NOMO-1 (cell line): ENCODE measurements at regions not wholly inside any gene's neighbourhood (a gene's known extent, or its start where the extent isn't known, plus 50 kb on each side); places are given as distances from the start of the nearest gene placed in this dataset.
"Not testable (repeated sequence)": the region's sequence is repeated elsewhere in the genome, so short reads cannot be mapped to it uniquely, and the experiment has no call there.

Experiments
- DNase-seq, 2 experiments: peaks; one replicate each; lab custom pipeline; 2025; ENCODE audit not compliant: unreplicated experiment in 2 of 2; lab: John Stamatoyannopoulos, UW

DNA sequence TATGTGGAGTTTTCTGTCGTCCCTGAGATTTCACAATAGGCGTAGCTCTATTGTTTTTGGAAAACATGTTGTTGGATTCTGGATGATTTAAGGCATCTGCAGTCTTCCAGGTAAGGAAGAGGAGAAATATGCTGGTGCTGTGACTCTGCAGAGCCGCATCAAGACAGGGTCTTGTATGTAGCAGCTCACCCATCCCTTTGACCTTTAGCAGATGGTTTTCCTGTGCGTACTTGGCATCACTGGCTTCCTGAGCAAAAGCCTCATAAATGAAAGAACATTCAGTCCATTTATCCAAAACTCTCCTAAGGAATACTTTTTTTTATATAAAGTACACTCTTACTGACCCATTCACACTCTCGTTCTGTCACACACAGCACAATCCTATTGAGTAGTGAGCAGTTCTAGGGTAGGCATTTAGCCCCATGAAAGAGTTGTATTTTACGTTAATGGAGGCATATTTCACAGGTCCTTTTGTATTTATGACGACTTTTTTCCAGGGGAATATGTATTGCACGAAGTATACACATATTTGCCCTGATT is 443.9 kb downstream of the STK39 start:
- DNase-seq = no peak

- DNase-seq = no peak
Observed at GRCh38 chr2:167794554-167795255, 452.7 kb downstream of the STK39 start.

DNA sequence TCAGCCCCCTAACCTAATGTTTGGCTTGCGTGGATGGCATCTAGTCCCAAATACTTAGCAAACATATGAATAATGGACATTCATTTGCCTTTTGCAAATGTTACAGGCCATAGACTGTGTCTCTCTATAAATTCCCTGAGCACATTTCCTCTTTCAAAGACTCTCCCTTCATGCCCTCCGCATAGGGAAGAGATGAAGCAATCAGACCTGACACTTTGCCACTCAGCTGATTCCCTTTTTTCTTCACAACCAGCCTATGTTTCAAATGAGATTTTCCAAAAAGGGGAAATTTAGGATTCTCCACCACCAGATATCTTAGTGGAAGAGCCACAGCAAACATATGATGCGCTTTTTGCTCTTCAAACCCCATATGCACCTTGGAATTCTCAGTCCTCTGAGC is 453.7 kb downstream of the STK39 start:
- no peak for DNase-seq

DNA sequence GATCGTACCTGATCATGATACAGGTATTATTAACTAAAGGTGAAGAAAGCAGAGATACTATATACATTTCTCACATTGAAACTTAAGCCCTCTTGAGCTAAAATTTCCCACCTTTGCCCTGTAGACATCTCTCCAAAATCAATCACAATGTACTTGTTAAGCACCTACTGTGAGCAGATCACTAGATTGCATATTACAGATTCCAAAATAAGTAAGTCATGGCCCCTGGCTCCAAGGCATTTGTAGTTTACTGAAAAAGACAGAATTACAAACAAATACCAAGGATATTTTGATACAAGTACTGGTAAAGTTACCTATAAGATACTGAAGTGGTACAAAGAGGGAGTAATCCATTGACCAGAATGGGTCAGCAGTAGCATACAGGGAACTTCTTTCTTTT is 455.3 kb downstream of the STK39 start:
- no peak for DNase-seq

- DNase-seq = no peak
Observed at GRCh38 chr2:167790781-167791450, 456.5 kb downstream of the STK39 start.

DNA sequence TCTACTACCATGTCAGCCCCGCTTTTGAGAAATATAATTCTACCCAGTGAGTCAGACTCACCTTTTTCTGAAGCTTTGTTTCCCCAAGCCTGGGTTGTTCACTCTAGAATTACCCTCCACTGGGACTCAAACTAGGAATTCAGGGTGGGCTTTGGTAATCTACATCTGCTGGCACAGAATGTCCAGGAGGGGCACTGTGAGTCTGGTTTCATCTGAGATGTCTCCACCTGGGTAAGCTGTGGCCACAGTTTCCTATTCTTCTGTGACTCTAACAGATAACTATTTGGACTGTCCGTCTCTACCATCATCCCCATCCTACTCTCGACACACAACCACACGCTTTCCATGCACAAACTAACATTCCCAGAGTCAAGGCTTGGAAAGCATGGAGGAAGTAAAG is 457.2 kb downstream of the STK39 start:
- no peak for DNase-seq

DNA sequence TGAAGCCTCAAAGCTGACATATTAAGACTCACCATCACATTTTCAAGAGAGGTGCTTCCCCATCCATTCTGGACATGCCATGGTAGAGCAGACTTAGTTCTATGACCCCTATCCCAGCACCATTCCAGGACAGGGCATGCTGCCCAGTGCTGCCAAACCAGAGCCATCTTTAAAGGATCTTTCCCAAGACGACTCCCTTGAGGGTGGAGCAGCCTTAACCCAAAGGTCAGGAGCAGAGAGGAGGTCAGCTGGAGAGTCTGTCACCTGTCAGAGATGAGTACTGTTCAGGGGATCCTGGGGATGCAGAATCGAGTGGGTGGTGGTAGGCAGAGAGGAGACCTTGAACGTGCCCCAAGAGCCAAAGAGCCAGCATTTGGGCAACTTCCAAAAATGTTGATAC is 459.8 kb downstream of the STK39 start:
- DNase-seq = no peak

- no peak for DNase-seq
Observed at GRCh38 chr2:167787021-167787420, 460.4 kb downstream of the STK39 start.

- DNase-seq = no peak
Observed at GRCh38 chr2:167785606-167786216, 461.7 kb downstream of the STK39 start.

GRCh38 chr2:167784084-167784425 is 463.3 kb downstream of the STK39 start:
- no peak for DNase-seq

DNA sequence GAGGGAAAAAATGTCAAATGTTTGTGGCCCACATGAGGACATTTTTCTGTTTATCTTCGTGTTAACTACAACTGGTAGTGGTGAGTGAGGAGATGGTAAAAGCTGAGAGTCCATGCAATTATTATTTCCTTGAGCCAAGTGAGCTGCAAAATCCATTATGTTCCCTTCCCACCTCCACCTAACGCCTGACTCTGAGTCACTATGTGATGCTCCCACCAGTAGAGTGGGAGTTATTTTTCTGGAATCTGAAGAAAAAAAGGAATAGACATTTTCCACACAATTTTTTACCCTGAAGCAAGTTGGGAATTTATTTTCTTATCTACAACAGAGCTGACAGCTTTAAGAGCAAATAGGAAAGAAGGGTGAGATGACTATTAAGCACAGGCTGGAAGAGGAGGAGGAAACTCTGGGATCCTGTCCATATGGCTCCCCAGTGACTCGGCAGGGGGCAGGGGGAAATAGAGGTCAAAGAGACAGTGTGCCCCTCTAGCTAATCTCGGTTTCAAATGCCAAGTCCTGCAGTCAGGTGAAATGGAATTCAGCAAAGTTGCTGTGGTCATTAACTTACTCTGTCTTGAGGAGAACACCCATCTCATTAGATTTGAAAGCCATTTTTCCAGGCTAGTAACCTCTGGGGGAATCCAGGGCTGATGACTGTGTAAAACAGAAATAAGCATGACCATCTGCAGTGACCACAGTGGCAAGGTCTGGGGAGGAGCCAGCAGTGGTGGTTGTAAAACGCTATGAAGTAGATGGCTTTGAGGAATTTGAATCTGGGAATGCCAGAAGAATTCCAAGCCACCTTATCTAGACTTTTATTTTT is 463.9 kb downstream of the STK39 start:
- no peak for DNase-seq

DNA sequence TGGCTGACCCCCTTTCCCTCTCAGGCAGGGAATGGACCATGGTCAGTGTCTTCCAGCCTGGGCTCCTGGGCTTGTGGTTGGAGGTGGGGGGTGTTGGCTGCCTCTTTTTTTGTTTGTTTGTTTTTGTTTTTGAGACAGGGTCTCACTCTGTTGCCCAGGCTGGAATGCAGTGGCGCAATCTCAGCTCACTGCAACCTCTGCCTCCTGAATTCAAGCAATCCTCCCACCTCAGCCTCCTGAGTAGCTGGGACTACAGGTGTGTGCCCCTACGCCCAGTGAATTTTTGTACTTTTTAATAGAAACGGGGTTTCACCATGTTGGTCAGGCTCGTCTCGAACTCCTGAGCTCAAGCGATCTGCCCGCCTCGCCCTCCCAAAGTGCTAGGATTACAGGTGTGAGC is 465.8 kb downstream of the STK39 start:
- not testable (repeated sequence) for DNase-seq

DNA sequence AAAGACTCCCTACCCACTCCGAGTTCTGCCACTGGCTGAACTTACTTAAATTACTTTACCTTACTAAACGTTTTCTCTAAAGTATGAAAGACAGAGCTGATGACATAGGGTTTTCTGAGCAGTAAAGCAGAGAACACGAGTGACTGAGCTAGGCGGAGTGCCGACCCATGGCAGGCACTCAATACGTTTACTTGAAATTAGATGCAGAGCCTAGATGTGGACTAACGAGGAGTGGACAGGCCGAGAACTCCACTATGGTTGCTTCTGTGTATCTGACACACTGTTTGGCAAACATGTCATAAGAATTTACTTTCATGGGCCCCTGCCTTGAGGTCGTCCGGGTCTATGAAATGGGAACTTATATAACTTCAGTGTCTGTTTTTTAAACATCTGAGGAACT is 471.0 kb downstream of the STK39 start:
- DNase-seq = no peak

GRCh38 chr2:167771628-167772027 is 475.8 kb downstream of the STK39 start:
- DNase-seq = no peak

GRCh38 chr2:167769020-167769419 is 478.4 kb downstream of the STK39 start:
- no peak for DNase-seq

- no peak for DNase-seq
Observed at GRCh38 chr2:167767830-167768229, 479.6 kb downstream of the STK39 start.

DNA sequence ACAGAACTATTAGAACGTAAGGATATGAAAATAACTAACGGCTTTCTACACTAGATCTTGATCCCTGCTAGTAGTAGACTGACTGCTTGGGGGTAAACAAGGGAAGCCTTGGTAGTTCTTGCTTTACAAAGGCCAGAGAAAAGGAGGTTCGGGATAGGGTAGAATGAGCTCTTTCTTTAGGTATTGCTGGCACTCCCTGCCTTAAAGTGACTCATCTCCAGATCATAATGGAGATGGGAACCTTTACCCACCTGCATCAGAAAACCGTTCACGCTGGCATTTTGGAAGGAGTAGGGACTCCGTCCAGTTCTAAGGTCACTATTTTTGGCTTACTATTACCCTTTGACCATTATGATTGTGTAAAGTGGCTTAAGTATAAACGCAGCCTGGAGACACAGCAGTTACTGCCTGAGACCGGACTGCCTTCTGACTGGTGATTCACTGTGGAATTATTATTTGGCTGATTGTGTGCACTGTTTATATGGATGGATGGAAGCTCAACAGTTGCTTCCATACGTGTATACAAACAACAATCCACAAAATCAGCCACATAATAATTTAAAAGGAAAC is 482.5 kb downstream of the STK39 start:
- no peak for DNase-seq

DNA sequence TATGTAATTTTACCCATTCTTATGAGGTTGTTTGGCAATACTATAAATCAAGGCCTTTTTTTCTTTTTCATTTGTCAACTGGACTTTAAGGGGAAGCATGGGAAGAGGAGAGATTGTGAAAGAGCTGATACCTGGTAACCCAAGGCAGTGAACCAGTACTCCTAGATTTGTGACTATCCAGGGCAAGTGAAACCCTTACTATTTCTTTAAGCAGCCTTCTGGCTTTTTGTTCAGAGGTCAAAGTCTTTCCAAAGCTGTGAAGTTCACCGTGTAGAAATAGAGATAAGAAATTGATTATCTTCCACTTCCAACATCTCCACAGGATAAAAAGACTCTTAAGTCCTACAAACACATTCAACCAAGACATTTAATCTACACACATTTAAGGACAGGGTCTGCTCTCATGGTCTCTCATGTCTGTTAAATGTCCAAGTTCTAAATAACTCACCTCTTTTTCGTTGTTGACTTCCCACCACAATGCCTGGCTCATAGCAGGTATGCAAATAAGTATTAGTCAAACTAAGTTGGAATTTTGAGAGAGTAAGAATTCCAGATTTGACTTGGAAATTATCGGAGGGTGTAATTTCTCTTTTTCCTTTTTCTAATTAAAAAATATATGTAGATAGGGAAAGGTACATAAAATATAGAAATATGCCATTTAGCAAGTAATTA is 485.8 kb downstream of the STK39 start:
- no peak for DNase-seq

DNA sequence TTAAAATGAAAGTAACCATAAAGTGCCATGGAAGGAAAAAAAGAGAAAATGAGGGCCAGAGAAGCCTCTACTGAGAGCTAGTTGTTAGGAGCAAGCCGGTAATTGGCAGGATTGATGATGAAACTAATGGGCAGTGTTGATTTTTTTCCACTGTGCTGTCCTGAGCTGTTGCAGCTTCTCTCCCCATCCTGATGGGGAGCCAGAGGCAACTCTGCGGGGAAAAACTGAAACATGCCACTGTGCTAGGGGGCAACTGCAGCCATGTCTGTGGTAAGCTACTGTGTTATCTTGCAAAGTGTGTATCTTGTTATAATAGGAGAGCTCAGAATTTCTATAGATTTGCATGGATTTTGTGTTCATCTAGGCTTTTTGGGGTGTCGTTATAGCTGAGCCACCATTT is 487.9 kb downstream of the STK39 start:
- DNase-seq = no peak

- DNase-seq = no peak
Observed at GRCh38 chr2:167758292-167758691, 489.1 kb downstream of the STK39 start.
